Prostate gland (tissue), 2 donors: ENCODE measurements at regions not wholly inside any gene's neighbourhood (a gene's known extent, or its start where the extent isn't known, plus 50 kb on each side); places are given as distances from the start of the nearest gene placed in this dataset.
"Not testable (repeated sequence)": the region's sequence is repeated elsewhere in the genome, so short reads cannot be mapped to it uniquely, and the experiment has no call there.

Source experiments
- DNase-seq: peaks from one replicate; pipeline ENCODE4 v3.0.0-alpha.2; 2019; ENCODE audit warnings: low spot score
- H3K27ac ChIP-seq, 2 donors: fragments of 200-600 bp; sonication (generic); 2 replicates each; pipeline ENCODE4 v1.5.1; 2017 to 2019
- H3K27me3 ChIP-seq: fragments of 200-600 bp; sonication (generic); replicated peaks from 2 replicates; pipeline ENCODE4 v1.5.1; 2019; ENCODE audit not compliant: insufficient read depth
- H3K36me3 ChIP-seq, 2 donors: fragments of 200-600 bp; sonication (generic); 1 replicate in 1 of 2; 2 replicates in 1 of 2; pipeline versions ENCODE4 v1.5.1 to v1.8.1; 2017 to 2019
- H3K4me1 ChIP-seq: fragments of 200-600 bp; sonication (generic); replicated peaks from 2 replicates; pipeline ENCODE4 v1.5.1; 2019
- H3K4me3 ChIP-seq, 2 donors: fragments of 200-600 bp; sonication (generic); 2 replicates each; pipeline ENCODE4 v1.5.1; 2017 to 2019
- H3K9me3 ChIP-seq: fragments of 200-600 bp; sonication (generic); 2 replicates; pipeline ENCODE4 v1.5.1; 2017
- CTCF ChIP-seq, 4 experiments: fragments of 200-600 bp in 2 of 4; fragments of 450-650 bp in 2 of 4; sonication (generic) in 2 of 4; IDR thresholded peaks; 1 replicate in 3 of 4; 2 replicates in 1 of 4; pipeline ENCODE4 v1.5.1; 2016 to 2019; ENCODE audit warnings: antibody characterized with exemption in 4 of 4, mild to moderate bottlenecking in 2 of 4, moderate library complexity in 2 of 4
- POLR2A ChIP-seq: fragments of 450-650 bp; IDR thresholded peaks from one replicate; pipeline ENCODE4 v1.6.1; 2016; ENCODE audit warnings: antibody characterized with exemption, mild to moderate bottlenecking
- POLR2AphosphoS5 ChIP-seq: sonication (generic); formaldehyde crosslinking; IDR thresholded peaks from one replicate; pipeline ENCODE4 v1.6.1; 2017; ENCODE audit warnings: antibody characterized with exemption
- WGBS: methylation state at CpG from one replicate; pipeline ENCODE4 v1.1.5; 2018; 5-methylcytosine and 5-hydroxymethylcytosine counted together
- intact Hi-C: fragments of 100-400 bp; cut with DNase I; formaldehyde crosslinking; loops from one replicate; pipeline ENCODE4 v1.14.2; 2022

- WGBS, result 59% methylated on average over 4 of the region's 4 CpGs
- TF ChIP-seq CTCF (IDR thresholded peaks at IDR 0.05) (no peak), POLR2A (no peak), POLR2AphosphoS5 (no peak)
- DNase-seq, result no peak
- H3K4me1 ChIP-seq, result no peaks in the 10 kb centered on the region
- intact Hi-C loops, result no loop called here
- H3K27me3 ChIP-seq, result no peaks in the 10 kb centered on the region
- no peaks in the 10 kb centered on the region for H3K9me3 ChIP-seq
- H3K36me3 ChIP-seq, result no peaks in the 10 kb centered on the region
- no peak overlapping the region for H3K4me3 ChIP-seq
- H3K27ac ChIP-seq, result no peak overlapping the region
Measured at GRCh38 chr1:58223522-58223921, 323.0 kb downstream of the OMA1 start.

DNA sequence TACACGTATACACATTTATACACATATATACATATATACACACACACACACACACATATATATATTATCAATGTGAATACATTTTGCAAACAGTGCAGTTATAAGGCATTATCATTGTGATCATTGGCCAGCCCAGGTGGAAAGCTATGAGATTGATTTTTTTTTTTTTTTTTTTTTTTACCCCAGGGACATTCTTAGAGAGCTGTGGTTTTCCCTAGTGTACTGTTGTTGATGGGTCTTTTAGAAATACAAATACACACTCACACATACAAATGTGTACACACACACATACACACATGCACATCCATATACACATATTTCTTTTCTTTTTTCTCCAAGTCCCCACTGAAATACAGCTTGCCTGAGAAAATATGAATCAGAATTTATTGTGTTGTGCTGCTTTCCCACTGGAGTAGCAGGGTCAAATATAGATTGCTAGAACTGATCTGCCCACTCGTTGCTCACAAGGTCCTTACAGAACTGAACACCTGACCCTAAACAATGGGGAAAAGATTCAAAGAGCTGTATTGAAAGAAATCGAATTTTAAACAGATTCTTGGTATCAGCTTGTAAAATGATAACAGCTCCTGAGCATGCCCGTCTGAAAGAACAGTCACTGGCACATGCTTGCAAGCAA lies 325.6 kb downstream of the OMA1 start:
- TF ChIP-seq CTCF (IDR thresholded peaks at IDR 0.05) (no peak), POLR2AphosphoS5 (no peak), POLR2A (no peak)
- intact Hi-C loops, result no loop called here
- WGBS, result 46% methylated on average over 4 of the region's 4 CpGs

GRCh38 chr1:58216169-58216568 lies 330.4 kb downstream of the OMA1 start:
- intact Hi-C loops, H3K27ac ChIP-seq, DNase-seq, H3K36me3 ChIP-seq, H3K9me3 ChIP-seq, H3K27me3 ChIP-seq, H3K4me1 ChIP-seq, H3K4me3 ChIP-seq: not testable (repeated sequence)
- WGBS, result 95% methylated on average over 3 of the region's 3 CpGs

More for the DNA sequence above, 325.6 kb downstream of the OMA1 start:
- H3K4me1 ChIP-seq, result no peaks in the 10 kb centered on the region
- no peaks in the 10 kb centered on the region for H3K36me3 ChIP-seq
- H3K9me3 ChIP-seq, result no peaks in the 10 kb centered on the region
- no peaks in the 10 kb centered on the region for H3K27me3 ChIP-seq
- DNase-seq, result no peak
- no peak overlapping the region for H3K4me3 ChIP-seq
- H3K27ac ChIP-seq, result no peak overlapping the region

DNA sequence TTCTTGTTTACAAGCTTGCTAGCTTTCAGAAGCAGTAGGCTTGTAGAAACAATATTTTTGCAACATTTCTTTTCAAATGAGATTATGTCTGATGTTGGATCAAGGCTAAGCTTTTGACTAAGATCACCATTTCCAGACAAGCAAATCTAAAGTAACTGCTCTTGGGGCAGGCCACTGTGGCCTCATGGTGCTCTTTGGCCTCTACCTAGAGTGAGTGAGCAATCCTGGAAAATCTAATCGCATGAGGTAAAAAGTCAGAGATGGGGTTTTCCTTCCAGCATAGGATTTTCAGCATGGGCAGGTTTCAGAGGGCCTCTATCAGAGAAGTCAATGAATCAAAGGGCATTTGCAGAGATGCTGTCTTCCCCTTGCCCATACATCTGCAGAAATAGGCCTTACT lies 331.9 kb downstream of the OMA1 start:
- DNase-seq, result no peak
- Histone ChIP-seq H3K36me3 (no peaks in the 10 kb centered on the region), H3K27ac (no peak overlapping the region), H3K4me3 (no peak overlapping the region), H3K27me3 (no peaks in the 10 kb centered on the region), H3K9me3 (no peaks in the 10 kb centered on the region), H3K4me1 (no peaks in the 10 kb centered on the region)
- TF ChIP-seq POLR2AphosphoS5, result no peak
- TF ChIP-seq POLR2A, result no peak
- TF ChIP-seq CTCF (IDR thresholded peaks at IDR 0.05), result no peak
- 94% methylated on average over 1 of the region's 1 CpG for WGBS
- intact Hi-C loops, result no loop called here

DNA sequence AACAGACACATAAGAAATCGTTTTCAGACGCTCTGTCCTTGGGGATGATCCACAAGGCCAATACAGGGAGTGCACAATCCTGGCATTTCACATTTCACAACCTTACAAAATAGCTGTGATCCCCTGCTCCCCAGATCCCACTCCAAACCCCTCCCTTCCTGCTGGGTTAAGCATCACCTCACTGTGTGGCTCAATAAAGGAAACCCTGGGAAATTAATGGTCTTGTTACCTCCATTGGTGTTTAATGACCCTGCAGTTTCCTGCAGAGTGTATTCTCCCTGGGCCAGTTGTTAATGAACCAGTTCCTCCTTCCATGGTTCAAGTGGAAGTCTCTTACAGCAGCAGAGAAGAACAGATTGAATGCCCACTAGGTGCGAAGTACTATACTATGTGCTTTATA lies 334.7 kb downstream of the OMA1 start:
- no peak for DNase-seq
- Histone ChIP-seq H3K4me1 (no peaks in the 10 kb centered on the region), H3K27ac (no peak overlapping the region), H3K4me3 (no peak overlapping the region), H3K9me3 (no peaks in the 10 kb centered on the region), H3K27me3 (no peaks in the 10 kb centered on the region), H3K36me3 (no peaks in the 10 kb centered on the region)
- no peak for TF ChIP-seq POLR2A
- TF ChIP-seq CTCF (IDR thresholded peaks at IDR 0.05), result no peak
- no peak for TF ChIP-seq POLR2AphosphoS5
- 59% methylated on average over 3 of the region's 3 CpGs for WGBS
- intact Hi-C loops, result no loop called here
